ENCODE measurements at regions not wholly inside any gene's neighbourhood (a gene's known extent, or its start where the extent isn't known, plus 50 kb on each side); places are given as distances from the start of the nearest gene placed in this dataset.
"Not testable (repeated sequence)": the region's sequence is repeated elsewhere in the genome, so short reads cannot be mapped to it uniquely, and the experiment has no call there.

GRCh38 chr19:13637664-13638063 is 126.7 kb upstream of the MRI1 start:
- Mint-ChIP-seq H3K9me3 (no peaks in the 10 kb centered on the region), H3K4me3 (no peak overlapping the region), H3K27ac (no peak overlapping the region), H3K27me3 (ENCODE audit: low read depth in 2 of 2) (peaks cover 15 to 19% of the 10 kb centered on the region in 2 donors), H3K4me1 (no peaks in the 10 kb centered on the region), H3K36me3 (no peaks in the 10 kb centered on the region)
- no peak overlapping the region for H3K4me3 ChIP-seq (ENCODE audit: low read length)
- no peak for TF ChIP-seq CTCF (IDR thresholded peaks at IDR 0.05)
- DNase-seq = no peak
- H3K27ac ChIP-seq (ENCODE audit: low read length) = no peak overlapping the region
- no peaks in the 10 kb centered on the region for H3K9me3 ChIP-seq (ENCODE audit: control insufficient read depth, insufficient read depth, low read length)
- H3K36me3 ChIP-seq (ENCODE audit: control insufficient read depth, insufficient read depth, low read length) = no peaks in the 10 kb centered on the region
- intact Hi-C loops (cut with micrococcal nuclease) = no loop called here
- ATAC-seq = no peak
- H3K27me3 ChIP-seq (ENCODE audit: control insufficient read depth, insufficient read depth, low read length) = peaks cover 2% of the 10 kb centered on the region
- no peaks in the 10 kb centered on the region for H3K4me1 ChIP-seq (ENCODE audit: control insufficient read depth, insufficient read depth, low read length)
- WGBS (ENCODE audit: insufficient coverage) = 84% methylated on average over 6 of the region's 6 CpGs

- no peak overlapping the region for H3K4me3 ChIP-seq (ENCODE audit: low read length)
- no peaks in the 10 kb centered on the region for H3K36me3 ChIP-seq (ENCODE audit: control insufficient read depth, insufficient read depth, low read length)
- H3K4me1 ChIP-seq (ENCODE audit: control insufficient read depth, insufficient read depth, low read length) = no peaks in the 10 kb centered on the region
- no peak overlapping the region for H3K4me3 Mint-ChIP-seq
- H3K9me3 Mint-ChIP-seq = no peaks in the 10 kb centered on the region
- no peak overlapping the region for H3K27ac ChIP-seq (ENCODE audit: low read length)
- H3K36me3 Mint-ChIP-seq = no peaks in the 10 kb centered on the region
- peaks cover 7 to 13% of the 10 kb centered on the region in 2 donors for H3K27me3 Mint-ChIP-seq (ENCODE audit: low read depth in 2 of 2)
- whole genome bisulfite sequencing (ENCODE audit: insufficient coverage) = 69% methylated on average over 6 of the region's 6 CpGs
- H3K27me3 ChIP-seq (ENCODE audit: control insufficient read depth, insufficient read depth, low read length) = no peaks in the 10 kb centered on the region
- DNase-seq (no peak), ATAC-seq (no peak)
- intact Hi-C loops (cut with micrococcal nuclease) = no loop called here
- TF ChIP-seq CTCF (IDR thresholded peaks at IDR 0.05) = no peak
- no peaks in the 10 kb centered on the region for H3K4me1 Mint-ChIP-seq
- H3K9me3 ChIP-seq (ENCODE audit: control insufficient read depth, insufficient read depth, low read length) = no peaks in the 10 kb centered on the region
- no peak overlapping the region for H3K27ac Mint-ChIP-seq
Observed at GRCh38 chr19:13634658-13635057, 128.4 kb upstream of the CACNA1A start.

- intact Hi-C loops (cut with micrococcal nuclease) = no loop called here
- Histone ChIP-seq H3K4me1 (ENCODE audit: control insufficient read depth, insufficient read depth, low read length) (no peaks in the 10 kb centered on the region), H3K36me3 (ENCODE audit: control insufficient read depth, insufficient read depth, low read length) (no peaks in the 10 kb centered on the region), H3K27me3 (ENCODE audit: control insufficient read depth, insufficient read depth, low read length) (no peaks in the 10 kb centered on the region), H3K4me3 (ENCODE audit: low read length) (no peak overlapping the region), H3K27ac (ENCODE audit: low read length) (no peak overlapping the region), H3K9me3 (ENCODE audit: control insufficient read depth, insufficient read depth, low read length) (no peaks in the 10 kb centered on the region)
- DNase-seq (no peak), ATAC-seq (no peak)
- no peaks in the 10 kb centered on the region for H3K36me3 Mint-ChIP-seq
- H3K27me3 Mint-ChIP-seq (ENCODE audit: low read depth in 2 of 2) = peaks cover 0 to 7% of the 10 kb centered on the region in 2 donors
- H3K9me3 Mint-ChIP-seq = no peaks in the 10 kb centered on the region
- H3K27ac Mint-ChIP-seq = no peak overlapping the region
- H3K4me1 Mint-ChIP-seq = no peaks in the 10 kb centered on the region
- WGBS (ENCODE audit: insufficient coverage) = 69% methylated on average over 1 of the region's 1 CpG
- no peak for TF ChIP-seq CTCF (IDR thresholded peaks at IDR 0.05)
- H3K4me3 Mint-ChIP-seq = no peak overlapping the region
Observed at GRCh38 chr19:13633522-13633922, 127.2 kb upstream of the CACNA1A start.

GRCh38 chr19:13633109-13633508 is 126.8 kb upstream of the CACNA1A start:
- Mint-ChIP-seq H3K4me1 (no peaks in the 10 kb centered on the region), H3K36me3 (no peaks in the 10 kb centered on the region), H3K4me3 (no peak overlapping the region), H3K27ac (no peak overlapping the region), H3K27me3 (ENCODE audit: low read depth in 2 of 2) (peaks cover 0 to 7% of the 10 kb centered on the region in 2 donors), H3K9me3 (no peaks in the 10 kb centered on the region)
- H3K9me3 ChIP-seq (ENCODE audit: control insufficient read depth, insufficient read depth, low read length) = no peaks in the 10 kb centered on the region
- ATAC-seq (no peak), DNase-seq (no peak)
- H3K27ac ChIP-seq (ENCODE audit: low read length) = no peak overlapping the region
- H3K36me3 ChIP-seq (ENCODE audit: control insufficient read depth, insufficient read depth, low read length) = no peaks in the 10 kb centered on the region
- TF ChIP-seq CTCF (IDR thresholded peaks at IDR 0.05) = no peak
- H3K4me1 ChIP-seq (ENCODE audit: control insufficient read depth, insufficient read depth, low read length) = no peaks in the 10 kb centered on the region
- 50% methylated on average over 6 of the region's 6 CpGs for WGBS (ENCODE audit: insufficient coverage)
- no peak overlapping the region for H3K4me3 ChIP-seq (ENCODE audit: low read length)
- intact Hi-C loops (cut with micrococcal nuclease) = no loop called here
- no peaks in the 10 kb centered on the region for H3K27me3 ChIP-seq (ENCODE audit: control insufficient read depth, insufficient read depth, low read length)

- H3K4me3 ChIP-seq (ENCODE audit: low read length); H3K4me3 Mint-ChIP-seq; H3K27me3 ChIP-seq (ENCODE audit: control insufficient read depth, insufficient read depth, low read length); H3K4me1 ChIP-seq (ENCODE audit: control insufficient read depth, insufficient read depth, low read length); H3K4me1 Mint-ChIP-seq; DNase-seq; ATAC-seq; H3K36me3 ChIP-seq (ENCODE audit: control insufficient read depth, insufficient read depth, low read length); H3K9me3 ChIP-seq (ENCODE audit: control insufficient read depth, insufficient read depth, low read length); H3K36me3 Mint-ChIP-seq; H3K9me3 Mint-ChIP-seq; H3K27ac Mint-ChIP-seq; H3K27me3 Mint-ChIP-seq (ENCODE audit: low read depth in 2 of 2); H3K27ac ChIP-seq (ENCODE audit: low read length); intact Hi-C loops (cut with micrococcal nuclease): not testable (repeated sequence)
- 78% methylated on average over 4 of the region's 7 CpGs for WGBS (ENCODE audit: insufficient coverage)
Observed at GRCh38 chr19:13632164-13632563, 125.9 kb upstream of the CACNA1A start.

Measured in natural killer cell (primary cell).